ENCODE measurements at regions not wholly inside any gene's neighbourhood (a gene's known extent, or its start where the extent isn't known, plus 50 kb on each side); places are given as distances from the start of the nearest gene placed in this dataset.
A peak's percentile ranks its signal among the peaks of the same experiment; 100 is the strongest.

- ATAC-seq, result no peak
- intact Hi-C loops (cut with DNase I, micrococcal nuclease), result no loop called here
- DNase-seq, result no peak
Observed at GRCh38 chr9:121597698-121598166, 53.7 kb upstream of the DAB2IP start.

- intact Hi-C loops (cut with DNase I, micrococcal nuclease), result no loop called here
- DNase-seq (peak; percentile 63 to 78), ATAC-seq (peak; percentile 61)
Observed at GRCh38 chr9:121598167-121598964, 53.1 kb upstream of the DAB2IP start.

GRCh38 chr9:121598965-121599871 lies 52.2 kb upstream of the DAB2IP start:
- ATAC-seq (peak; percentile 88), DNase-seq (peak; percentile 73 to 74)
- intact Hi-C loops (cut with DNase I, micrococcal nuclease), result no loop called here

- intact Hi-C loops (cut with DNase I, micrococcal nuclease), result no loop called here
- DNase-seq (peak in 1 of 2 donors; percentile 17), ATAC-seq (peak; percentile 15)
Observed at GRCh38 chr9:121599872-121600585, 51.4 kb upstream of the DAB2IP start.

- DNase-seq (no peak), ATAC-seq (no peak)
- intact Hi-C loops (cut with DNase I, micrococcal nuclease), result no loop called here
Observed at GRCh38 chr9:121601194-121601593, 50.2 kb upstream of the DAB2IP start.

Measured in left colon (tissue), 2 donors.